HG03469 (cell line): ENCODE measurements at regions not wholly inside any gene's neighbourhood (a gene's known extent, or its start where the extent isn't known, plus 50 kb on each side); places are given as distances from the start of the nearest gene placed in this dataset.
"Not testable (repeated sequence)": the region's sequence is repeated elsewhere in the genome, so short reads cannot be mapped to it uniquely, and the experiment has no call there.

Experiments used
- ATAC-seq: cut with Tn5 transposase; IDR thresholded peaks from one replicate; pipeline ENCODE4 v1.9.1; 2021; ENCODE audit warnings: mild to moderate bottlenecking, moderate library complexity, moderate number of reproducible peaks; ENCODE audit not compliant: unreplicated experiment

- ATAC-seq: no peak
Observed at GRCh38 chr21:35547946-35548774, 499.1 kb upstream of the RUNX1 start.

GRCh38 chr21:35543746-35544145 lies 494.6 kb upstream of the RUNX1 start:
- ATAC-seq: no peak

- no peak for ATAC-seq
Observed at GRCh38 chr21:35540950-35541638, 492.0 kb upstream of the RUNX1 start.

GRCh38 chr21:35538386-35538785 lies 489.3 kb upstream of the RUNX1 start:
- no peak for ATAC-seq

- ATAC-seq: no peak
Observed at GRCh38 chr21:35537604-35538003, 488.5 kb upstream of the RUNX1 start.

GRCh38 chr21:35533893-35534292 lies 484.8 kb upstream of the RUNX1 start:
- ATAC-seq: no peak

GRCh38 chr21:35530766-35531165 lies 481.7 kb upstream of the RUNX1 start:
- no peak for ATAC-seq

GRCh38 chr21:35529171-35529863 lies 480.2 kb upstream of the RUNX1 start:
- ATAC-seq: no peak

- ATAC-seq: no peak
Observed at GRCh38 chr21:35528116-35529042, 479.3 kb upstream of the RUNX1 start.

- ATAC-seq: no peak
Observed at GRCh38 chr21:35527358-35527757, 478.3 kb upstream of the RUNX1 start.

- ATAC-seq: no peak
Observed at GRCh38 chr21:35525443-35525842, 476.3 kb upstream of the RUNX1 start.

- ATAC-seq: no peak
Observed at GRCh38 chr21:35521852-35522505, 472.9 kb upstream of the RUNX1 start.

GRCh38 chr21:35521293-35521692 lies 472.2 kb upstream of the RUNX1 start:
- no peak for ATAC-seq

GRCh38 chr21:35520856-35521255 lies 471.8 kb upstream of the RUNX1 start:
- no peak for ATAC-seq

- no peak for ATAC-seq
Observed at GRCh38 chr21:35520302-35520701, 471.2 kb upstream of the RUNX1 start.

GRCh38 chr21:35517865-35518264 lies 468.8 kb upstream of the RUNX1 start:
- no peak for ATAC-seq

GRCh38 chr21:35516292-35516691 lies 467.2 kb upstream of the RUNX1 start:
- ATAC-seq: not testable (repeated sequence)

- no peak for ATAC-seq
Observed at GRCh38 chr21:35512346-35512745, 463.2 kb upstream of the RUNX1 start.

- ATAC-seq: no peak
Observed at GRCh38 chr21:35511696-35512162, 462.6 kb upstream of the RUNX1 start.
